Aorta (tissue), 5 donors: ENCODE measurements at regions not wholly inside any gene's neighbourhood (a gene's known extent, or its start where the extent isn't known, plus 50 kb on each side); places are given as distances from the start of the nearest gene placed in this dataset.

ENCODE experiments used
- ATAC-seq: fragments of 200-7000 bp; cut with Tn5 transposase; one replicate; pipeline ENCODE4 v1.9.1; 2022; ENCODE audit warnings: moderate library complexity; ENCODE audit not compliant: low FRiP score
- DNase-seq, 2 donors: peaks; one replicate each; pipeline ENCODE4 v3.0.0-alpha.2; 2020
- H3K27ac ChIP-seq, 2 donors: one replicate each; pipeline ENCODE4 v1.5.1; 2013; ENCODE audit warnings: low read length in 2 of 2, mild to moderate bottlenecking in 2 of 2, moderate library complexity in 2 of 2, control low read depth in 1 of 2, inconsistent platforms in 1 of 2, low read depth in 1 of 2
- H3K27me3 ChIP-seq, 2 donors: one replicate each; pipeline ENCODE4 v1.6.1; 2013; ENCODE audit warnings: control low read depth in 1 of 2, low read length in 1 of 2, mild to moderate bottlenecking in 1 of 2, moderate library complexity in 1 of 2; ENCODE audit not compliant: insufficient read depth in 2 of 2, control insufficient read depth in 1 of 2
- H3K36me3 ChIP-seq, 2 donors: one replicate each; pipeline ENCODE4 v1.6.1; 2013; ENCODE audit warnings: control low read depth in 1 of 2, low read length in 1 of 2, mild to moderate bottlenecking in 1 of 2; ENCODE audit not compliant: insufficient read depth in 2 of 2, control insufficient read depth in 1 of 2
- H3K4me1 ChIP-seq, 2 donors: one replicate each; pipeline ENCODE4 v1.6.1; 2013; ENCODE audit warnings: low read length in 2 of 2, control low read depth in 1 of 2, mild to moderate bottlenecking in 1 of 2, moderate library complexity in 1 of 2; ENCODE audit not compliant: insufficient read depth in 2 of 2, control insufficient read depth in 1 of 2
- H3K4me3 ChIP-seq, 2 donors: one replicate each; pipeline ENCODE4 v1.5.1; 2013; ENCODE audit warnings: low read length in 2 of 2, control low read depth in 1 of 2, mild to moderate bottlenecking in 1 of 2
- H3K9me3 ChIP-seq: one replicate; pipeline ENCODE4 v1.6.1; 2013; ENCODE audit warnings: mild to moderate bottlenecking, low read length; ENCODE audit not compliant: control insufficient read depth
- WGBS, 2 donors: extraction: QIAGEN DNeasy Blood & Tissue Kit; methylation state at CpG; one replicate each; pipeline ENCODE4 v1.1.7; 2013; 5-methylcytosine and 5-hydroxymethylcytosine counted together
- intact Hi-C, 2 donors: fragments of 100-400 bp; cut with DNase I; formaldehyde crosslinking; loops; one replicate each; pipeline versions ENCODE4 v1.14.2 to v1.15.0; 2022
- donor health status: healthy with polysubstance abuse.
- donor health status: Bipolar disorder and iron deficiency.
- donor health status: DM: no; HTN: no; CAD: no.
- donor health status: DM: no; HTN: no; CAD: no.
- donor health status: DM: yes; HTN: yes; CAD: no.

- 59 to 66% methylated on average over 4 of the region's 4 CpGs for WGBS, 2 donors
- ATAC-seq = no peak
- Histone ChIP-seq H3K27ac (no peak overlapping the region), H3K36me3 (no peaks in the 10 kb centered on the region), H3K27me3 (no peaks in the 10 kb centered on the region), H3K9me3 (no peaks in the 10 kb centered on the region), H3K4me3 (no peak overlapping the region), H3K4me1 (peaks cover 0 to 4% of the 10 kb centered on the region in 2 donors)
- intact Hi-C loops = no loop called here
- DNase-seq = no peak
Measured at GRCh38 chr5:112546946-112547592, 128.0 kb upstream of the EPB41L4A start.

- Histone ChIP-seq H3K27ac (no peak overlapping the region), H3K27me3 (no peaks in the 10 kb centered on the region), H3K9me3 (no peaks in the 10 kb centered on the region), H3K4me1 (peaks cover 0 to 4% of the 10 kb centered on the region in 2 donors), H3K36me3 (no peaks in the 10 kb centered on the region), H3K4me3 (no peak overlapping the region)
- DNase-seq (peak in 1 of 2 donors; percentile 54), ATAC-seq (no peak)
- intact Hi-C loops = no loop called here
- WGBS, 2 donors = 10 to 13% methylated on average over 4 of the region's 4 CpGs
Measured at GRCh38 chr5:112548246-112548881, 129.3 kb upstream of the EPB41L4A start.

GRCh38 chr5:112549127-112549526, 130.1 kb upstream of the EPB41L4A start:
- intact Hi-C loops = no loop called here
- ATAC-seq = no peak
- DNase-seq = no peak

GRCh38 chr5:112549605-112550166, 130.6 kb upstream of the EPB41L4A start:
- no peaks in the 10 kb centered on the region for H3K27me3 ChIP-seq
- ATAC-seq (no peak), DNase-seq (no peak)
- no peak overlapping the region for H3K27ac ChIP-seq
- intact Hi-C loops = loop anchor here in 1 of 2 donors (5.0 kb wide), 1 partner anchor 298 kb away; no protein-coding TSS in a partner anchor
- no peaks in the 10 kb centered on the region for H3K36me3 ChIP-seq
- H3K4me3 ChIP-seq = no peak overlapping the region
- WGBS, 2 donors = 69 to 78% methylated on average over 2 of the region's 2 CpGs
- H3K4me1 ChIP-seq = peaks cover 0 to 4% of the 10 kb centered on the region in 2 donors
- H3K9me3 ChIP-seq = no peaks in the 10 kb centered on the region

More at GRCh38 chr5:112549127-112549526, 130.1 kb upstream of the EPB41L4A start:
- Histone ChIP-seq H3K27ac (no peak overlapping the region), H3K4me1 (peaks cover 0 to 4% of the 10 kb centered on the region in 2 donors), H3K36me3 (no peaks in the 10 kb centered on the region), H3K27me3 (no peaks in the 10 kb centered on the region), H3K9me3 (no peaks in the 10 kb centered on the region), H3K4me3 (no peak overlapping the region)
- 81 to 82% methylated on average over 4 of the region's 4 CpGs for WGBS, 2 donors

GRCh38 chr5:112551419-112552032, 132.4 kb upstream of the EPB41L4A start:
- ATAC-seq = no peak
- intact Hi-C loops = loop anchor here (1.0 to 5.0 kb wide), 2 partner anchors 206 to 296 kb away; no protein-coding TSS in a partner anchor
- Histone ChIP-seq H3K36me3 (no peaks in the 10 kb centered on the region), H3K27ac (no peak overlapping the region), H3K4me1 (peaks cover 0 to 4% of the 10 kb centered on the region in 2 donors), H3K27me3 (no peaks in the 10 kb centered on the region), H3K9me3 (no peaks in the 10 kb centered on the region), H3K4me3 (no peak overlapping the region)
- no peak for DNase-seq
- WGBS, 2 donors = 43 to 48% methylated on average over 5 of the region's 5 CpGs

GRCh38 chr5:112552216-112552615, 133.1 kb upstream of the EPB41L4A start:
- 90 to 92% methylated on average over 9 of the region's 9 CpGs for WGBS, 2 donors

GRCh38 chr5:112552791-112553190, 133.7 kb upstream of the EPB41L4A start:
- H3K27me3 ChIP-seq = no peaks in the 10 kb centered on the region
- no peaks in the 10 kb centered on the region for H3K36me3 ChIP-seq
- no peak overlapping the region for H3K4me3 ChIP-seq
- H3K27ac ChIP-seq = no peak overlapping the region
- 93 to 94% methylated on average over 4 of the region's 4 CpGs for WGBS, 2 donors
- DNase-seq (no peak), ATAC-seq (no peak)
- H3K9me3 ChIP-seq = no peaks in the 10 kb centered on the region
- peaks cover 0 to 3% of the 10 kb centered on the region in 2 donors for H3K4me1 ChIP-seq
- intact Hi-C loops = loop anchor here in 1 of 2 donors (5.0 kb wide), 1 partner anchor 295 kb away; no protein-coding TSS in a partner anchor

More at GRCh38 chr5:112552216-112552615, 133.1 kb upstream of the EPB41L4A start:
- Histone ChIP-seq H3K4me1 (peaks cover 0 to 4% of the 10 kb centered on the region in 2 donors), H3K27me3 (no peaks in the 10 kb centered on the region), H3K36me3 (no peaks in the 10 kb centered on the region), H3K4me3 (no peak overlapping the region), H3K9me3 (no peaks in the 10 kb centered on the region), H3K27ac (no peak overlapping the region)
- DNase-seq = no peak
- intact Hi-C loops = loop anchor here in 1 of 2 donors (5.0 kb wide), 1 partner anchor 295 kb away; no protein-coding TSS in a partner anchor
- no peak for ATAC-seq

- H3K27me3 ChIP-seq = no peaks in the 10 kb centered on the region
- no peaks in the 10 kb centered on the region for H3K36me3 ChIP-seq
- DNase-seq (no peak), ATAC-seq (no peak)
- H3K9me3 ChIP-seq = no peaks in the 10 kb centered on the region
- no peaks in the 10 kb centered on the region for H3K4me1 ChIP-seq
- intact Hi-C loops = loop anchor here in 1 of 2 donors (5.0 kb wide), 1 partner anchor 293 kb away; no protein-coding TSS in a partner anchor
- peak overlapping the region in 1 of 2 donors; percentile 54 for H3K27ac ChIP-seq
- H3K4me3 ChIP-seq = peak overlapping the region; percentile 32 to 86
- WGBS, 2 donors = 7 to 10% methylated on average over 13 of the region's 13 CpGs
Measured at GRCh38 chr5:112554101-112554977, 135.3 kb upstream of the EPB41L4A start.
